ENCODE measurements at regions not wholly inside any gene's neighbourhood (a gene's known extent, or its start where the extent isn't known, plus 50 kb on each side); places are given as distances from the start of the nearest gene placed in this dataset.

DNA sequence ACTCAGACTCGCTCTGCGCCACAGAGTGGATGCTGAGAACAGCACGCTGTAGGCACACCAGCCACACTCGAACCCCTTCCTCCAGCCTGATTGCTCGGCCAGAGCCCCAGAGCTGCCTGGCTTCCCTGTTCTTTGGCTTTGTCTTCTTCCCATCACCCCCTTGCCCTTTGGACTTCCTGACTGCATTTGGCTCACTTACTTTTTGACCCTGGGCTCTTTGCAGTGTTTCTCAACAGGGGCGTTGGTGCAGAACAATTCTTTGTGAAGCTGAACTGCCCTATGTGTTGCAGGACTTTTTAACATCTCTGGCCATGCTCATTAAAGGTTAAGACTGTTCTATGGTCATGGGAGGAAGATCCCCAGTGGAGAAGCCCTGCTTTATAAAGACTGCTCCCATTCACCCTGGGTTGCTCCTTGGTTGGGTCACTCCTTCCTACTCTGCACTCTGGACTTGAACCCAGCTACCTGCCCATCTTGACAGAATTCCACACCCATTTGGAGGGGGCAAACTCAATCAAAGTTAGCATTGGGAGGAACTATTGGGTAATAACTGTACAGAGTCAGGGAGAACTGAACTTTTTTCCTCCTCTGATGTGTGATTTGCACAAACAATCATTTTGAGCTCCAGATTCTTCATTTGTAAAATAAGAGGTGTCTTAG, 127.7 kb upstream of the PLEKHG7 start:
- DNase-seq, result no peak

- DNase-seq, result peak in 2 of 3 experiments; percentile 48 to 77
These were observed 128.6 kb upstream of the PLEKHG7 start for GRCh38 chr12:92574051-92574783.

DNA sequence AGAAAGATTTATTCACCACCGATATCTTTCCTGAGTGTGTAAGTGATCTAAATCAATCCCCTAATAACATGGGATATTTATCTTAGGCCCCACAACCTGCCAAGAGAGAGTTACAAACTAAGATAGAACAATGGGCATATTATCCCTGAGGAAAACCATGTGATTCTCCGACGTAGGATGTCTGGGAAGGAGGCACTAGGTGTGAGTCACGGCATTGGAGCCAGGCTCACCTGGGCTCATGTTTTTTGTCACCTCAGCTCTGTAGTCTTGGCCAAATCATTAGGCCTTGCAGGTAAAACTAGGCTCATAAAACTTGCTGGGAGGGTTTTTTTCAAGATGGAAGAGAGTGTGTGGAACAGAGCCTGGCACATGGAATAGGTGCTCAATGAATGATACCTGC, 129.7 kb upstream of the PLEKHG7 start:
- DNase-seq, result no peak

DNA sequence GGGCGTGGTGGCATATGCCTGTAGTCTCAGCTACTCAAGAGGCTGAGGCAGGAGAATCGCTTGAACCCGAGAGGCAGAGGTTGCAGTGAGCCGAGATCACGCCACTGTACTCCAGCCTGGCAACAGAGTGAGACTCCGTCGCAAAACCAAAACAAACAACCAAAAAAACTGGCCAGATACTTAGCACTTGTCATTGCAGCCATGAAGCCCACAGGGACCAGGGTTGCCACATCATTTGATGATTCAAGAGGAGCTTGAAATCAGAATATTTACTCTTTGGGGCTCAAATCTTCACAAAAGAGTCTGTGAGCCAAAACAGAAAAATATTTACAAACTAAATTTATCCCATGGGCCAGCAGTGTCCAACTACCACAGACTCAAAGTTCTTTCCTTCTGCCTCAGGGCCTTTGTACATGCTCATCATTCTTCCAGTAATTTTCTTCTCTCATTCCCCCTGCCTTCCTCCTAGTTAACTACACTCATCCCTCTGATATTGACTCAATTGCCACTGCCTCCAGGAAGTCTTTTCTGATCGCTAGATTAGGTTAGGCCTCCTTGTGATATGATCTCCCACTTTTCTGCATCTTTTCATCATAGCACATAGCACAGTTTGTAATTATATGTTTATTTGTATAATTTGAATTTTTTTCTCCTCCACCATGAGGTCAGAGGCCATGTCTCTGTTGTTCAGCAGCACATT, 130.8 kb upstream of the PLEKHG7 start:
- no peak for DNase-seq

- no peak for DNase-seq
These were observed 131.6 kb upstream of the PLEKHG7 start for GRCh38 chr12:92571169-92571568.

GRCh38 chr12:92570056-92570753, 132.6 kb upstream of the PLEKHG7 start:
- DNase-seq, result peak; percentile 77 to 96 (median 91)

DNA sequence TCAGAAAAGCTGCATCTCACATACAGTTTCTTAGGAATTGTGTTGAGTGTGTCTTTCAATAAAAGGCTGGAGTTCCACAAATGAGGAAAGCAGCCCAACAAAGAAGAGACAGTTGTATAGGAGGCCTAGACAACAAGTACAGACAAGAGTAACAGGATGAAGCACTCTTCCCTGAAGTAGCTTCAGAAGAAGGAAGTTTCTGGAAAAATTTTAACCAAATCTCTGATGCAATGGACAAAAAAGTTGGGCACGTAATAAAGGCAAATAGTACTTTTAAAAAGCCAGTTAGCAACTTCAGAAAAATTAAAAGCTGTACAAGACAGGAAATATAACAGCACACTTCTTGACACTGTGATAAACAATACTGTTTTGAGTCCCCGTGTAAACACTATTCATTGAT, 134.1 kb upstream of the PLEKHG7 start:
- DNase-seq, result no peak

DNA sequence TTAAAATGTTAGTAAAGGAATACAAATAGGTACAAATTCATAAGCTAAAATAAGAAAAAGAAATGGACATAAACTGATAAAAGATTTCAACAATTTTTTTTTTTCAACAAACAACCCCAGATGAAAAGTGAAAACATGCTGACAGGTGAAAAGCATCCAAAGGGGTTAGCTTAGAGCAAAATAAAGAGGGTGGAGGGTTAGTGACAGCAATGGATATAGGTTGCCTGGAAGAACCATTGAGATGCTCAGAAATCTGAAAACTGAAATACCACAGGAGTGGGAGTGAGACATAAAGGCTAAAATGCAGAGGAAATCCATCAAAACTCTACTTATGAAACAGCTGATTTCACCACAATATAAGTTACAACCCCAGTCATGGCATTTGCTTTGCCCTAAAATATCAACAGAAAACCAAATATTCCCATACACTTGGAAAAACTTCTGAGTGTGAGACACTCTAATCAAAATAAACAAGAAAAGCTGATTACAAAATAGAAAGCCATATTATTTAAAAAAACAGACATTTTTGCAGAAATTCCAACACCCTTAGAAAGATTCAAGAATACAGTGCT, 136.3 kb upstream of the PLEKHG7 start:
- DNase-seq, result no peak

DNA sequence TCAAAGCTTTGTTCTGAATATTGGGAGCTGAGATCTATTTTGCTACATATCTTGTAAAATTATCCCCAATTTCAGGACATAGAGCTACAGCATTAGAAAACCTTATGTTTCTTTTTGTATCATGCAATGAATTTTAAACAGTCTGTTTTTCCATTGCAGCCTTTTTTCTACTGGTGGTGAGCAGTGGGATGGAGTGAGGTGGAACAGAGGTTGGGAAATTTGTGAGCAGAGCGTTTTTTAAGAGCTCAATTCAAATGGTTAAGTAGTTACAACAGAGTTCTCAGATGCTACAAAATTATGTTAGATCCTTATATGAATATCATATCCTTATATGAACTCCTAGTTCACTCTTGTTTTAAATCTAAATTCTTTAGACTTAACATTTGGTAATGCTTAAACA, 139.0 kb upstream of the PLEKHG7 start:
- DNase-seq, result no peak

DNA sequence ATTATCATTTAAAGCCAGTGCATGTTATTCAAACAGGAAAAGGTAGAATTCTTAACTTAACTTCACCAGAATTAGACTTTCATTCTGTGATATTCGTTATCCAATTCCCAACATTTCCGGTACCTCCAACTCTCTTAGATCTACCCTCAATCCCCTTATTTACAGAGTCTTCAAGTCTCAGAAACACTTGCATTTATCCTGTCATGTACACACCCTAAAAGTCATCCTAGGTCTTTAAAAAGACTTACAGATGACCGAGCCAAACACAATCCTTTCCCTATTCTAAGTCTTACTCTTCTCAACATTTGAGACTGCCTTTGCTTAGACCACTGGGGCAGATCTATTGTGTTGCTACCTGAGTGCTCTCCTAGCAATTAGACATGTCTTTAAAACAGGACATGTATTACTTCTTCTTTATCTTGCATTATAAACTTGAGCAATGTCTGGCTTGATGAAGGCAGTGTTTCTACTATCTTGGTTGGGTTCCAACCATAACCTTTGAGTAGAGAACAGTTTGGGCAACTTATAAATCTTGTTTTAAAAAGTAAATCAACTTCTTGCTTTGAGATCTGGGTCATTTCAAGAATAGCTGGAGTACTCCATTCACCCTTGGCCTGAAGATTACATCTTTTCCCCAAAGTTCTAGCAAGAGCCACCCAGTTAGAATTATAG, 140.6 kb upstream of the PLEKHG7 start:
- DNase-seq, result no peak

- DNase-seq, result no peak
These were observed 141.3 kb upstream of the PLEKHG7 start for GRCh38 chr12:92561543-92561899.

- peak in 1 of 3 experiments; percentile 47 for DNase-seq
These were observed 141.9 kb upstream of the PLEKHG7 start for GRCh38 chr12:92560713-92561542.

DNA sequence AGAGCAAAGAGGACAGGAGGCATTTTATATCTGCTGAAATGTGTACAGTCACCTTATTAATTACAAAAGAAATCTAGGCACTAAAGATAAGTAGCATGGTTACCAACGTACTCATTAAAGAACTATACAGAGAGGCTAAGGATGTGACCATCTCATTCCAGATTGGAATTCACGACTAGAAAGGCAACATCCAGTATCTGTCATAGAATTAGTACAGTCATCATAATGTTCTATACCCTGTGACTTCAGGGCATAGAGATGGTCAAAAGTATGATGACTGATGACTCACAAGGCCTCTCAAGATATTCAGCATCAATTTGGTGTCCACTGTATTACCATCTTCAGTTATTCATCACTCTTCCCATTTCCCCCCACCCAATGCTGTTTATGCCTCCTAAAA, 144.0 kb upstream of the PLEKHG7 start:
- DNase-seq, result no peak

DNA sequence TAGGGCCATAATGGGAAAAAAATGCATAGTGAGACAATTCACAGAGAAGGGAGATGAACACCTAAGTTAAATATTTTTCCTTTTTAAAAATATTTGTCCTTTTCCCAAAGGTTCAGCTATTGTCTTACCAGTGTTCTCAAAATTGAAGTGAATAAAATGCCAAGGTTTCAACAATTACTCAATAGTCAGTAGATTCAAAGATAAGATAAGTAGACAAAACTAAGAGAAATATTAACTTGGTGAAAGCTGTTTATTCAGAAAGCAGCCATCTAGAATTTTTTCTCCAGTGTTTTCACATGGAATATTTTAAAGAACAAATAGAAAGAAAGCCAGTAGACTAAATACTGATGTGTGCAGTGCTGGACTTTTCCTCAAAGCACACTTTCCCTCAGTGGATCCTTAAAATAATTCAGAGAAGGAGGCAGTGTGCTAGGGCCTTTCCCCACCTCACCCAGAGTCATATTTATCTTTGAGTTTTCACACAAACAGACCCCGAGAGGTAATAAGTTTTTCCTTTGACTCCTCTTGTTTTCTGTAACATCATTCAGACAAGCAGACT, 144.5 kb upstream of the PLEKHG7 start:
- DNase-seq, result no peak

DNA sequence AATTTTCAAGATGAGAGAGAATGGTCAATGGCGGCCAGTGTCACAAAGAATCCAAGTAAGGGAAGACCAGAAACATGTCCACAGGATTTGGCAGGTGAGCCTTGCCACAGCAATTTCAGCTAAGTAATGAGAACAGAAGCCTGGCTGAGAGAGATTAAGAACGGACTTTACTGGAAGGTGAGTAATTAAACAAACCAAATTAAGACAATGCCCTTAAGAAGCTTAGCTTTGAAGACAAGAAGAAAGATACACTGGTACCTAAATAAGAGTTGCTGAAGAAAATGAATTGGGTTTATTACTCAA, 145.4 kb upstream of the PLEKHG7 start:
- DNase-seq, result no peak

DNA sequence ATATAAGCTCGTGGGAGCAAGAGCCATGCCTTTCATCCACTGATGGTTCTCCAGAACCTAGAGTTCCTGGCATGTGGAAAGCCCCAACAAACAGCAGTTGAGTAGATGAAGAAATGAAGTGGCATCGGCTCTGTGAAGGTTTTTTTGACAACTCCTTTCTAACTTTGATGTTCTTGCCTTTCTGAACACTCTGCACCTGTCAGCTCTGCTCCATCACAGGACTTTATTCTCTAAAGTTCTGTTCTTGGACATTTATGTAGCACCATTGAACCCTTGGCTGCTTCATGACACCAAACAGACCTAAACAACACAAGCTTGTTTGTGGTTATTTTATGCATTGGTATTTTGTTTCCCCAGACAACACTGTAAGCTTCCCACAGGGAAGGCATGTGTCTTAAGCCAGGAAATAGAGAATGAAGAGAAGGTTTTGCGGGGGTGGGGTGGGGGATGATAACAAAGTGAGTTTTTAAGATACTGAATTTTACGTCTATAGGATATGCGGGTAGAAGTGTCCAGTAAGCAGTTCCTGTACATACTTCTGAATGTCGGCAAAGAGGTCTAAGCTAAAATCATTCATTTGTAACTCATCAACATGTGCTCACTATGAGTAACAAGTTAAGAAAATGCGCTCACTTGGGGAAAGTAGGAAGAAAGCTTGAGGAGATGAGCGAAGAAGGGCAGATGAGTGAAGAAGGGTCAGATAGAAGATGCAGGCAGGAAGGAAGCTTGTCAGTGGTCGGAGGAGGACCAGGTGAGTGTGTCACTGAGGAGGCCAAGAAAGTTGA, 146.0 kb upstream of the PLEKHG7 start:
- DNase-seq, result no peak

DNA sequence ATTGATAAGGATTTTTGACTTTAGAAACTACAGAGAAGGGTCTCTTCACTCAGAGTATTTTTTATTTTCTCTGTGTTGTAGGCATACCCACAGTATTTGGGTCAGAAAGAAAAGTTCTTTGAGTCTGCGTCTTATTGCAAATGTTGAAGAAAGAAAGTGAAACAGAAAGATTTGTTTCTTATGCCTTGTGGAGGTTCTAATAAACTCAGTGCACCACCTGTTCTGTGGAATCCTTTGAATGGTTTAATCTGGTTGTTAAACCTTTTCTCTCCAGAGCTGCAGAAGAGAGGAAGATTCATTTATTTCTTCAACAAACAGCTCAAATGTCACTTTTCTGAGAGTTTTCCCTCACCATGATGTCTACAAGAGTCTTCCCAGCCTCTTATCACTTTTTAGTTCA, 146.6 kb upstream of the PLEKHG7 start:
- no peak for DNase-seq

GRCh38 chr12:92554158-92555073, 148.4 kb upstream of the PLEKHG7 start:
- no peak for DNase-seq

DNA sequence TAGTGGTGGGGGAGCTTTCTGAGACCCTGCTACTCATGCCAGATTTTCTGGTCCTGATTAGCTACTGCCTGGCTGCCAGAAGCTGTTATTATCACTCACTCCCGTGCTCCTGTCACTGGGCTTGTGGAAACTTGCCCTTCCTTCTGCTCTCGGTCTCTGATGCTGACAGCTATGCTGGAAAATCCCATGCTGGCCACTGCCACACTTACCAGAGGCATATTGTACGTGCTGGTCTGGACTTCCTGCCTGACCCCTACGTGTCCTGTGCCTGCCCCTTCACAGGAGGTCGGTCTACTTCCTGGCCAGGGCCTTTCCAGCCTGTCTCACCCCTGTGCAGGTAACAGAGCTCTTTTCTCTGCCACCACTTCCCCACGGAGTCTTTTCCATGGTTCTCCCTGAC, 149.4 kb upstream of the PLEKHG7 start:
- DNase-seq, result peak in 2 of 3 experiments; percentile 18 to 63
